HG03575 (cell line): ENCODE measurements at regions not wholly inside any gene's neighbourhood (a gene's known extent, or its start where the extent isn't known, plus 50 kb on each side); places are given as distances from the start of the nearest gene placed in this dataset.

Experiments
- ATAC-seq: cut with Tn5 transposase; IDR thresholded peaks from one replicate; pipeline ENCODE4 v1.9.1; 2021; ENCODE audit not compliant: unreplicated experiment, insufficient number of reproducible peaks, low FRiP score; ENCODE audit errors: extremely low read depth

DNA sequence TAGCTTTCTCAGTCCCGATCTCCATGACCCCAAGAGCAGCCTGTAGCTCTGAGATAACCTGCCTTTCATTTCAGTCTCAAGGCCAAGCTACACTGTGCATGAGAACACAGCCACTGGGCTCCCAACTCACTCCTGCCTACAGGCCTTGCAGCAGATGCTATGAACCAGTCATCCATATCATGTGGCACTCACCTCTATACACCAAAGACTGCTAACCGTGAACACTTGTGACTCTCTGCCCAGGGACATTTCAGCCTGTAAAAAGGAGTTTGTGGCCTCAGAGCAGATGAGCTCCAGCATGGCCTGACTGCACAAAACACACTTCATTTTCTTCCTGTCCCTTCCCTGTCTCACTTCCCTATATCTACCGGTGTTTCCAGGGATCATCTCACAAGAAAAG is 56.9 kb upstream of the NPY start:
- ATAC-seq, result no peak

DNA sequence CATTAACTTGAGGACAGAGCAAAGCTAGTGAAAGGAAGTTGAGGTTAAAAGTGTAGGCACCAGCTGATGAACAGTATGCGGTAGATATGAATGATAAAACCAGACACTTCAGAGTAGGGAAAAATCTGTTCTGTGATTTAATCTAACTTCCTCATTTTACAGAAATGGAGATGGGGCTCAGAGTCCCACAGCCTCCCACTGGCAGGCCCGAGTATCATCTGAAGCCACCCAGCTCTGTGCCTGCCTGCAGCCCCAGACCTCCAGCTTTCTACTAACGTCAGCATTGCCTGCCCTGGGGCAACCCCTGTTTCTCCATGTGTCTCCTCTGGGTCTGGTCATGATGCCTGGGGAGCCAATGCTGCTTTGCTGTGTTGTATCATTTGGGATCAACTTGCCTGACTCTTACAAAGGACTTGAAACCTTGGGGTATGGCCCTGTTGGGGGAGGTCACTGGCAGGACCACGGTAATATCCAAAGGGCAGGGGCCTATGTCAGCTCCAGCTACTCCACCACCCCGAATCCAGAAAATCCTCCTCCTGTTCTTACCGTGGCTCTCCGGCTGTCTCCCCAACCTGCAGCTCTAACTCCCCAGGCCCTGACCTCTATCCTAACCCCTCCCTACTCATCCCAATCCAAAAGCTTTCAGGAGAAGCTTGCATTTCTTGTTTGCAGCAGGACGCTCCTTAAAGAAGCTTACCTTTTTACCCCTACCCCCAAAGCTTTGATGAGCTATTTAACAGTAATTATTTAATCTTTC is 56.2 kb upstream of the NPY start:
- ATAC-seq, result peak; percentile 91

DNA sequence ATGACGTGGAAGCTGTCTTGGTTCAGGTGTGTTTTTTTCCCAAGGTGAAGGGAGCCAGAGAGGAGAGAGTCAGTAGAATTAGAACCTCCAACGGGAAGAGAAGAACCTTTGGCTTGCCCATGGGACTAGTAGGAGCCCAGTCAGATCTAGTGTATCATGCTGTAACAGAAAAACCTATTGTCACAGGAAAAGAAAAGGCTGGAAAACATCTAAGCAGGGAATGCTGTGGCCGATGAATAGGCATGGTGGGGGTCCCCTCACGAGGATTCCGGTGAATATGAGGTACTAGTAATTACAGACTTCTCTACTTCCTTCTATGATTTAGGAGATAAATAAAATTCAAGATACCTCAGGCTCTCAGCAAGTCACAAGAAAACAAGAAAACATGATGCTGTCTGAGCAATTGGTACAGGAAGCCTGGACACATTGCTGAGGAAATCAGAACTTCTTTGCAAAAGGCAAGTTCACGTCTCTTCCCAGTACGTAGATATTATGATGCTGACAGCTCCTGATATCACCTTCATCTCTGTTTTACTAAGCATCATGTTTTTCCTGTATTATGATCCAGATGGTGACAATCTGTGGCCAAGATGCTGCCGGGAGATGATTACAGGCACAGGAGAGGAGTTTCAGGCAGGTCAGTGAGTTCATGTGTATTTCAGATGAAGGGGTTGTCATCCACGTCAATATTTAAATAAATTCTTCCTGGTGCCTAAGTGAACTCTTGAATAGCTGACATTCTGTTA is 54.3 kb upstream of the NPY start:
- ATAC-seq, result no peak

DNA sequence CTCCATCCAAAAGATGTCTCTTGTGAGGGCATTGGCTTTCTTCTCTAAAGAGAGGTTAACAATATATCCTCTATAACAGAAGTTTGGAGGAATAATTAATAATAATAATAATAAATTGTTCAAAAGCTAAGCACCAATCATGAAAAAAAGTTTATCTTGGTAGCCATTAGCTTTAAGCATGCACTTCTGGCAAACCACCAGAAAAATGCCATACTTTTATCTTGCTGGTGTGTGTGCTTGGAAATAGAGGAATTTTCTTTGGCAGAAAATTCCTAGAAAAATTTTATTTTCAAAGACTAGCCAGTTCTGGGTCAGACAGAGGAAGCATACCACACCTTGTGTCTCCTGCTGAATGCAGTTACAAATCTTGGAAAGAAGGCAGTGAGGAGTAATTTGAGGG is 52.5 kb upstream of the NPY start:
- no peak for ATAC-seq

DNA sequence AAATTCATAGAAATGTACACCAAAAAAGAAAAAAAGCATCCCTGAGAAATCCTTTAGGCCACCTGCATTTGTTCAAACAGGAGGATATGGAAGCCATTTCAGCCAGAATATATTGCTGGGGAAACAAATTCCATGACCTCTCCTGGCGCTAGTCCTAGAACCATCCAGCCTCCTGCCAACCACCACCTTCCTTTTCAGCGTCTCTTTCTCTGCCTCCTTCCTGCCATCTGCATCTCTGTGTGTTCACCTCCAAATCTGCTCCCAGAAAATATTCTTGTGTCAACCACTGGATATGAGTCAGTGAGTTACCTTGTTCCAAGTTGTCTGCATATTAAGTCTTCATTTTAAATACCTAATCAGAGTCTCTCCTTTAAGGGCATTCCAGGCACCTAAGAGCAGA is 50.6 kb upstream of the NPY start:
- no peak for ATAC-seq
